Esophagus muscularis mucosa (tissue), 4 donors: ENCODE measurements at regions not wholly inside any gene's neighbourhood (a gene's known extent, or its start where the extent isn't known, plus 50 kb on each side); places are given as distances from the start of the nearest gene placed in this dataset.

Experiments
- DNase-seq: peaks from one replicate; pipeline ENCODE4 v3.0.0-alpha.2; 2017; ENCODE audit errors: extremely low spot score
- H3K27ac ChIP-seq, 4 donors: fragments of 200-600 bp; sonication (generic); replicated peaks in 1 of 4; 1 replicate in 3 of 4; 2 replicates in 1 of 4; pipeline ENCODE4 v1.5.1; 2016 to 2019; ENCODE audit warnings: mild to moderate bottlenecking in 1 of 4
- H3K27me3 ChIP-seq, 4 donors: fragments of 200-600 bp; sonication (generic); one replicate each; pipeline versions ENCODE4 v1.5.1 to v1.6.0; 2016 to 2019
- H3K36me3 ChIP-seq, 4 donors: fragments of 200-600 bp; sonication (generic); one replicate each; pipeline ENCODE4 v1.5.1; 2016 to 2019
- H3K4me1 ChIP-seq, 4 donors: fragments of 200-600 bp; sonication (generic); one replicate each; pipeline ENCODE4 v1.5.1; 2016 to 2019
- H3K4me3 ChIP-seq, 4 donors: fragments of 200-600 bp; sonication (generic); 1 replicate in 2 of 4; 2 replicates in 2 of 4; pipeline ENCODE4 v1.5.1; 2016 to 2019; ENCODE audit warnings: mild to moderate bottlenecking in 4 of 4, moderate library complexity in 1 of 4
- H3K9me3 ChIP-seq, 4 donors: fragments of 200-600 bp; sonication (generic); 1 replicate in 3 of 4; 2 replicates in 1 of 4; pipeline ENCODE4 v1.5.1; 2016 to 2019
- CTCF ChIP-seq, 3 experiments: fragments of 200-600 bp in 2 of 3; fragments of 450-650 bp in 1 of 3; sonication (generic) in 2 of 3; IDR thresholded peaks; one replicate each; pipeline ENCODE4 v1.5.1; 2017 to 2019; ENCODE audit warnings: antibody characterized with exemption in 3 of 3, mild to moderate bottlenecking in 2 of 3, moderate library complexity in 1 of 3
- EP300 ChIP-seq: sonication (generic); formaldehyde crosslinking; IDR thresholded peaks from one replicate; pipeline ENCODE4 v1.6.1; 2017; ENCODE audit warnings: antibody characterized with exemption
- POLR2A ChIP-seq: fragments of 450-650 bp; IDR thresholded peaks from one replicate; pipeline ENCODE4 v1.6.1; 2017; ENCODE audit warnings: antibody characterized with exemption, moderate library complexity, mild to moderate bottlenecking, low read depth
- POLR2AphosphoS5 ChIP-seq, 2 donors: sonication (generic); formaldehyde crosslinking; IDR thresholded peaks; one replicate each; pipeline ENCODE4 v1.6.1; 2017; ENCODE audit warnings: antibody characterized with exemption in 2 of 2
- WGBS: methylation state at CpG from one replicate; pipeline ENCODE4 v1.1.5; 2018; 5-methylcytosine and 5-hydroxymethylcytosine counted together
- intact Hi-C: fragments of 100-400 bp; cut with DNase I; formaldehyde crosslinking; loops from one replicate; pipeline ENCODE4 v1.15.1; 2023

GRCh38 chr1:147384804-147385203, 142.3 kb downstream of the CHD1L start:
- 49% methylated on average over 2 of the region's 2 CpGs for WGBS
- intact Hi-C loops, result loop anchor here (5.0 kb wide), 1 partner anchor 113 kb away; no protein-coding TSS in a partner anchor
- Histone ChIP-seq H3K4me1 (no peaks in the 10 kb centered on the region), H3K9me3 (no peaks in the 10 kb centered on the region), H3K27ac (no peak overlapping the region), H3K4me3 (no peak overlapping the region), H3K27me3 (peaks cover 0 to 11% (median 0%) of the 10 kb centered on the region in 4 donors), H3K36me3 (no peaks in the 10 kb centered on the region)
- no peak for TF ChIP-seq CTCF (IDR thresholded peaks at IDR 0.05)
- TF ChIP-seq POLR2AphosphoS5 (IDR thresholded peaks at IDR 0.05), result no peak
- TF ChIP-seq EP300, result no peak
- no peak for TF ChIP-seq POLR2A
- DNase-seq, result no peak

GRCh38 chr1:147388969-147389368, 146.5 kb downstream of the CHD1L start:
- peaks cover 0 to 6% (median 2%) of the 10 kb centered on the region in 4 donors for H3K9me3 ChIP-seq
- intact Hi-C loops, result loop anchor here (5.0 kb wide), 1 partner anchor 117 kb away; no protein-coding TSS in a partner anchor
- TF ChIP-seq CTCF (IDR thresholded peaks at IDR 0.05), result no peak
- TF ChIP-seq POLR2A, result no peak
- no peaks in the 10 kb centered on the region for H3K4me1 ChIP-seq
- no peak overlapping the region for H3K27ac ChIP-seq
- H3K4me3 ChIP-seq, result no peak overlapping the region
- no peaks in the 10 kb centered on the region for H3K36me3 ChIP-seq
- DNase-seq, result no peak
- peaks cover 0 to 11% (median 0%) of the 10 kb centered on the region in 4 donors for H3K27me3 ChIP-seq
- 90% methylated on average over 4 of the region's 4 CpGs for WGBS

- DNase-seq, result no peak
- no peaks in the 10 kb centered on the region for H3K36me3 ChIP-seq
- H3K27me3 ChIP-seq, result peaks cover 0 to 11% (median 0%) of the 10 kb centered on the region in 4 donors
- peaks cover 0 to 6% (median 2%) of the 10 kb centered on the region in 4 donors for H3K9me3 ChIP-seq
- 94% methylated on average over 6 of the region's 8 CpGs for WGBS
- H3K4me3 ChIP-seq, result no peak overlapping the region
- no peaks in the 10 kb centered on the region for H3K4me1 ChIP-seq
- intact Hi-C loops, result loop anchor here (5.0 kb wide), 1 partner anchor 117 kb away; no protein-coding TSS in a partner anchor
- TF ChIP-seq POLR2A (no peak), EP300 (no peak), POLR2AphosphoS5 (IDR thresholded peaks at IDR 0.05) (no peak), CTCF (IDR thresholded peaks at IDR 0.05) (peak; percentile 34 to 70 (median 56))
- H3K27ac ChIP-seq, result no peak overlapping the region
These were observed 147.2 kb downstream of the CHD1L start for GRCh38 chr1:147389532-147390184.

- no peak for DNase-seq
- WGBS, result 29% methylated on average over 3 of the region's 3 CpGs
These were observed 147.7 kb downstream of the CHD1L start for GRCh38 chr1:147390185-147390542.

More at GRCh38 chr1:147390185-147390542, 147.7 kb downstream of the CHD1L start:
- H3K27me3 ChIP-seq, result peaks cover 0 to 11% (median 0%) of the 10 kb centered on the region in 4 donors
- no peak overlapping the region for H3K4me3 ChIP-seq
- H3K4me1 ChIP-seq, result no peaks in the 10 kb centered on the region
- peaks cover 0 to 8% (median 2%) of the 10 kb centered on the region in 4 donors for H3K9me3 ChIP-seq
- TF ChIP-seq CTCF (IDR thresholded peaks at IDR 0.05) (no peak), EP300 (no peak), POLR2AphosphoS5 (IDR thresholded peaks at IDR 0.05) (no peak), POLR2A (no peak)
- no peak overlapping the region for H3K27ac ChIP-seq
- intact Hi-C loops, result no loop called here
- H3K36me3 ChIP-seq, result no peaks in the 10 kb centered on the region
